NT2/D1 (cell line): ENCODE measurements at regions not wholly inside any gene's neighbourhood (a gene's known extent, or its start where the extent isn't known, plus 50 kb on each side); places are given as distances from the start of the nearest gene placed in this dataset.

Experiments used
- SUZ12 ChIP-seq: IDR thresholded peaks from 2 replicates; pipeline ENCODE4 v1.6.1; 2011; ENCODE audit not compliant: insufficient read length, insufficient read depth; ENCODE audit errors: extremely low read depth
- ZNF274 ChIP-seq: IDR thresholded peaks from 2 replicates; pipeline ENCODE4 v1.6.1; 2011; ENCODE audit warnings: mild to moderate bottlenecking, low read depth, low read length

GRCh38 chr5:171648279-171649074, 137.1 kb upstream of the SMIM23 start:
- TF ChIP-seq ZNF274, result no peak
- TF ChIP-seq SUZ12, result no peak
